ENCODE measurements at regions not wholly inside any gene's neighbourhood (a gene's known extent, or its start where the extent isn't known, plus 50 kb on each side); places are given as distances from the start of the nearest gene placed in this dataset.
"Not testable (repeated sequence)": the region's sequence is repeated elsewhere in the genome, so short reads cannot be mapped to it uniquely, and the experiment has no call there.

GRCh38 chr7:73154586-73155038 is 68.8 kb upstream of the SPDYE9 start:
- peak; percentile 75 to 96 for DNase-seq (ENCODE audit: low spot score in 2 of 2)
- WGBS, 2 donors: 0% methylated on average over 20 of the region's 48 CpGs; no CpG with 5 or more reads in 1 of the 2 donors
- intact Hi-C loops (cut with DNase I; ENCODE audit: low total_unique reads); H3K4me3 ChIP-seq (ENCODE audit: low read depth, poor library complexity, severe bottlenecking): not testable (repeated sequence)

GRCh38 chr7:73153921-73154585 is 68.2 kb upstream of the SPDYE9 start:
- intact Hi-C loops (cut with DNase I; ENCODE audit: low total_unique reads); H3K4me3 ChIP-seq (ENCODE audit: low read depth, poor library complexity, severe bottlenecking): not testable (repeated sequence)
- 14 to 58% methylated on average over 2 to 6 of the region's 23 CpGs for WGBS, 2 donors

GRCh38 chr7:73148570-73148969 is 62.7 kb upstream of the SPDYE9 start:
- H3K4me3 ChIP-seq (ENCODE audit: low read depth, poor library complexity, severe bottlenecking); DNase-seq (ENCODE audit: low spot score in 2 of 2); intact Hi-C loops (cut with DNase I; ENCODE audit: low total_unique reads): not testable (repeated sequence)
- no CpG with 5 or more reads among the region's 2 CpGs for WGBS, 2 donors

More at GRCh38 chr7:73153921-73154585, 68.2 kb upstream of the SPDYE9 start:
- DNase-seq (ENCODE audit: low spot score in 2 of 2): not testable (repeated sequence)

- H3K4me3 ChIP-seq (ENCODE audit: low read depth, poor library complexity, severe bottlenecking); intact Hi-C loops (cut with DNase I; ENCODE audit: low total_unique reads): not testable (repeated sequence)
- peak in 1 of 2 donors; percentile 81 for DNase-seq (ENCODE audit: low spot score in 2 of 2)
- WGBS, 2 donors: 96% methylated on average over 4 of the region's 6 CpGs; no CpG with 5 or more reads in 1 of the 2 donors
These were observed 61.8 kb upstream of the SPDYE9 start for GRCh38 chr7:73147681-73148080.

- 64 to 73% methylated on average over 4 of the region's 8 CpGs for WGBS, 2 donors
- intact Hi-C loops (cut with DNase I; ENCODE audit: low total_unique reads); DNase-seq (ENCODE audit: low spot score in 2 of 2); H3K4me3 ChIP-seq (ENCODE audit: low read depth, poor library complexity, severe bottlenecking): not testable (repeated sequence)
These were observed 58.2 kb upstream of the SPDYE9 start for GRCh38 chr7:73143993-73144392.

- H3K4me3 ChIP-seq (ENCODE audit: low read depth, poor library complexity, severe bottlenecking); intact Hi-C loops (cut with DNase I; ENCODE audit: low total_unique reads); DNase-seq (ENCODE audit: low spot score in 2 of 2): not testable (repeated sequence)
- 38% methylated on average over 1 of the region's 3 CpGs; no CpG with 5 or more reads in 1 of the 2 donors for WGBS, 2 donors
These were observed 52.1 kb upstream of the SPDYE9 start for GRCh38 chr7:73137922-73138321.

Measured in lower leg skin (tissue), 3 donors.